MM.1S (cell line): ENCODE measurements at regions not wholly inside any gene's neighbourhood (a gene's known extent, or its start where the extent isn't known, plus 50 kb on each side); places are given as distances from the start of the nearest gene placed in this dataset.

Experiments used
- DNase-seq: peaks from one replicate; pipeline ENCODE4 v3.0.0-alpha.2; 2015
- H2AFZ ChIP-seq: fragments of 300-600 bp; sonication (generic); 2 replicates; pipeline ENCODE4 v1.6.0; 2016; ENCODE audit warnings: antibody characterized with exemption, low read length
- H3F3A ChIP-seq: fragments of 300-600 bp; sonication (generic); 2 replicates; pipeline ENCODE4 v1.6.1; 2016; ENCODE audit warnings: mild to moderate bottlenecking, antibody characterized with exemption, low read length, moderate library complexity, mixed read lengths; ENCODE audit not compliant: insufficient read depth
- H3K27ac ChIP-seq: fragments of 300-600 bp; sonication (generic); 2 replicates; pipeline ENCODE4 v1.5.1; 2016; ENCODE audit warnings: mild to moderate bottlenecking, low read length
- H3K27me3 ChIP-seq: fragments of 300-600 bp; sonication (generic); replicated peaks from 2 replicates; pipeline ENCODE4 v1.6.0; 2016; ENCODE audit warnings: low read length; ENCODE audit not compliant: insufficient read depth
- H3K36me3 ChIP-seq: fragments of 300-600 bp; sonication (generic); replicated peaks from 2 replicates; pipeline ENCODE4 v1.6.1; 2016; ENCODE audit warnings: mild to moderate bottlenecking, low read length, mixed read lengths; ENCODE audit not compliant: insufficient read depth
- H3K4me1 ChIP-seq: fragments of 300-600 bp; sonication (generic); 2 replicates; pipeline ENCODE4 v1.6.1; 2016; ENCODE audit warnings: low read length, mixed read lengths
- H3K4me2 ChIP-seq: fragments of 300-600 bp; sonication (generic); 2 replicates; pipeline ENCODE4 v1.6.0; 2016; ENCODE audit warnings: low read depth, low read length
- H3K4me3 ChIP-seq: fragments of 300-600 bp; sonication (generic); 2 replicates; pipeline ENCODE4 v1.5.1; 2016; ENCODE audit warnings: low read length, mixed read lengths
- H3K79me2 ChIP-seq: fragments of 300-600 bp; sonication (generic); 2 replicates; pipeline ENCODE4 v1.6.1; 2016; ENCODE audit warnings: mixed run types, low read length, mixed read lengths
- H3K9ac ChIP-seq: fragments of 300-600 bp; sonication (generic); 2 replicates; pipeline ENCODE4 v1.6.1; 2016; ENCODE audit warnings: low read length, mixed read lengths
- H3K9me2 ChIP-seq: fragments of 300-600 bp; sonication (generic); replicated peaks from 2 replicates; pipeline ENCODE4 v1.6.1; 2016; ENCODE audit warnings: mild to moderate bottlenecking, low read length, mixed read lengths; ENCODE audit not compliant: insufficient read depth
- H3K9me3 ChIP-seq: fragments of 300-600 bp; sonication (generic); replicated peaks from 2 replicates; pipeline ENCODE4 v1.6.1; 2016; ENCODE audit warnings: mild to moderate bottlenecking, low read length, mixed read lengths; ENCODE audit not compliant: insufficient read depth
- H4K20me1 ChIP-seq: fragments of 300-600 bp; sonication (generic); 2 replicates; pipeline ENCODE4 v1.6.1; 2016; ENCODE audit warnings: mild to moderate bottlenecking, low read length, moderate library complexity, mixed read lengths; ENCODE audit not compliant: insufficient read depth
- CTCF ChIP-seq: fragments of 300-600 bp; sonication (generic); IDR thresholded peaks from 2 replicates; pipeline ENCODE4 v1.5.1; 2016; ENCODE audit warnings: antibody characterized with exemption, low read length, mixed read lengths
- EZH2 ChIP-seq: fragments of 300-600 bp; sonication (generic); optimal IDR thresholded peaks from 2 replicates; pipeline ENCODE3; 2017; ENCODE audit warnings: low read depth, mild to moderate bottlenecking, antibody characterized with exemption, low read length, mixed read lengths
- EZH2phosphoT487 ChIP-seq: fragments of 300-600 bp; sonication (generic); IDR thresholded peaks from 2 replicates; pipeline ENCODE4 v1.6.1; 2018; ENCODE audit warnings: antibody characterized with exemption, low read length

GRCh38 chr11:131178020-131178419 is 192.4 kb upstream of the NTM start:
- H3F3A ChIP-seq = no peaks in the 10 kb centered on the region
- no peaks in the 10 kb centered on the region for H3K36me3 ChIP-seq
- no peaks in the 10 kb centered on the region for H3K9me2 ChIP-seq
- H3K4me2 ChIP-seq = no peak overlapping the region
- H3K79me2 ChIP-seq = no peaks in the 10 kb centered on the region
- TF ChIP-seq CTCF = no peak
- TF ChIP-seq EZH2 = no peak
- TF ChIP-seq EZH2phosphoT487 = no peak
- H4K20me1 ChIP-seq = no peaks in the 10 kb centered on the region
- H3K27ac ChIP-seq = no peak overlapping the region
- H3K9ac ChIP-seq = no peak overlapping the region
- DNase-seq = no peak
- H3K9me3 ChIP-seq = no peaks in the 10 kb centered on the region
- no peak overlapping the region for H3K4me3 ChIP-seq
- no peaks in the 10 kb centered on the region for H3K27me3 ChIP-seq
- no peak overlapping the region for H2AFZ ChIP-seq
- no peaks in the 10 kb centered on the region for H3K4me1 ChIP-seq

DNA sequence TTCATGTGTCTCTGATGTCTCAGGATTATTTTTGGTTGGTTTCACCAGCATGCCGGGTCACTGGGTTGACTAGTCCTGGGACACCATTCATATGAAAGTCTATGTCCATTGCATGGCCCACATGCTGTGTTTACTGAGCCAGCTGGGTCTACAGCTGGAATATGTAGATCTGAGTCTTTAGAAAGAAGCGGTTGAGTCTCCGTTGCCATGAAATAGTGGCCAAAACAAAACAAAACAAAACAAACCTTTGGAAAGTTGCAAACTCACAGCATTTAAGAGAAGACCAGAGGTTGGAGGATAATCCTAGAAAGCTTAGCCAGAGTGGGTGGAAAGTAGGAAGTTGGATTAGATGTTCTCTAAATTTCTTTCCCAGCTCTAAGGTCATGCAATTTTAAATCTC is 191.8 kb upstream of the NTM start:
- Histone ChIP-seq H3K4me2 (no peak overlapping the region), H3K27me3 (no peaks in the 10 kb centered on the region), H3K4me3 (no peak overlapping the region), H3K36me3 (no peaks in the 10 kb centered on the region), H3K27ac (no peak overlapping the region), H3K9me3 (no peaks in the 10 kb centered on the region), H2AFZ (no peak overlapping the region), H3K79me2 (no peaks in the 10 kb centered on the region), H4K20me1 (no peaks in the 10 kb centered on the region), H3K9me2 (no peaks in the 10 kb centered on the region), H3K4me1 (no peaks in the 10 kb centered on the region), H3F3A (no peaks in the 10 kb centered on the region), H3K9ac (no peak overlapping the region)
- no peak for DNase-seq
- no peak for TF ChIP-seq CTCF

GRCh38 chr11:131179836-131180235 is 190.6 kb upstream of the NTM start:
- H2AFZ ChIP-seq = no peak overlapping the region
- H3F3A ChIP-seq = no peaks in the 10 kb centered on the region
- H3K79me2 ChIP-seq = no peaks in the 10 kb centered on the region
- no peak overlapping the region for H3K9ac ChIP-seq
- DNase-seq = no peak
- no peaks in the 10 kb centered on the region for H4K20me1 ChIP-seq
- no peak overlapping the region for H3K4me3 ChIP-seq
- no peaks in the 10 kb centered on the region for H3K27me3 ChIP-seq
- no peak overlapping the region for H3K4me2 ChIP-seq
- no peaks in the 10 kb centered on the region for H3K36me3 ChIP-seq
- no peaks in the 10 kb centered on the region for H3K9me2 ChIP-seq
- TF ChIP-seq EZH2phosphoT487 (no peak), CTCF (no peak), EZH2 (no peak)
- no peaks in the 10 kb centered on the region for H3K9me3 ChIP-seq
- no peaks in the 10 kb centered on the region for H3K4me1 ChIP-seq
- H3K27ac ChIP-seq = no peak overlapping the region

- Histone ChIP-seq H3K9ac (no peak overlapping the region), H4K20me1 (no peaks in the 10 kb centered on the region), H3K4me3 (no peak overlapping the region), H3K27ac (no peak overlapping the region), H3F3A (no peaks in the 10 kb centered on the region), H2AFZ (no peak overlapping the region), H3K9me3 (no peaks in the 10 kb centered on the region), H3K9me2 (no peaks in the 10 kb centered on the region), H3K27me3 (no peaks in the 10 kb centered on the region), H3K79me2 (no peaks in the 10 kb centered on the region), H3K36me3 (no peaks in the 10 kb centered on the region), H3K4me2 (no peak overlapping the region), H3K4me1 (no peaks in the 10 kb centered on the region)
- no peak for DNase-seq
- no peak for TF ChIP-seq EZH2
- TF ChIP-seq CTCF = no peak
- no peak for TF ChIP-seq EZH2phosphoT487
Observed at GRCh38 chr11:131185915-131186314, 184.5 kb upstream of the NTM start.
